ENCODE measurements at regions not wholly inside any gene's neighbourhood (a gene's known extent, or its start where the extent isn't known, plus 50 kb on each side); places are given as distances from the start of the nearest gene placed in this dataset.
"Not testable (repeated sequence)": the region's sequence is repeated elsewhere in the genome, so short reads cannot be mapped to it uniquely, and the experiment has no call there.

DNA sequence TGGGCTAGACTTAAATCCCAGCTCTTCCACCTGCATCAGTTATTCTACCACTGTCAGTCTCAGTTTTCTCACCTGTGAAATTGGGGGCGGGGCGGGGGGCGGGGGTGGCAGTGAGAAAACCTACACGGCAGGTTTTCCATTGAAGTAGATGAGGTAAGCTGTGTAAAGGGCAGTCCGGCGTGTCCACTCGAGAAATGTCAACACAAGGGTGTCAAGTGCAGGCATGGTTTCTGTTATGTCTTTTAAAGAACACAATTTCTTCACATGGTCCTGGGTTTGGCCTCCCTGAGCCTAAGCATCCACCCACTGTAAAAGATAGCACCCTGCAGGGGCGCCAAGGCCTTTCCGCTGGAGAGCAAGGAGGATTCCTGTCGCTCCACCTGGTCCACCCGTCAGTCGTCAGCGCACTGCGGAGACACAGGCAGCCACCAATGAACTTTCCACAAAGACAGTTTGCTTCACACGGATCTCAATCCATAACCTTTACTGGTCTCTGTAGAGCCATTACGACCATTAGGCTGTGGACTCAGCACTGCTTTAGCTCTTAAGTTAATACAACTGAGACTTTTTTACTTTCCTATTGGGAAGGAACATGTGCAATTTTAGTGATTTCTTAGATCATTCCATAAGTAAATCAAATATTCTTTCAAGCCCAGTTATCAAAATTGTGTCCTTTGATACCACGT lies 99.5 kb upstream of the FOXB1 start:
- TF ChIP-seq, protein P1, sequence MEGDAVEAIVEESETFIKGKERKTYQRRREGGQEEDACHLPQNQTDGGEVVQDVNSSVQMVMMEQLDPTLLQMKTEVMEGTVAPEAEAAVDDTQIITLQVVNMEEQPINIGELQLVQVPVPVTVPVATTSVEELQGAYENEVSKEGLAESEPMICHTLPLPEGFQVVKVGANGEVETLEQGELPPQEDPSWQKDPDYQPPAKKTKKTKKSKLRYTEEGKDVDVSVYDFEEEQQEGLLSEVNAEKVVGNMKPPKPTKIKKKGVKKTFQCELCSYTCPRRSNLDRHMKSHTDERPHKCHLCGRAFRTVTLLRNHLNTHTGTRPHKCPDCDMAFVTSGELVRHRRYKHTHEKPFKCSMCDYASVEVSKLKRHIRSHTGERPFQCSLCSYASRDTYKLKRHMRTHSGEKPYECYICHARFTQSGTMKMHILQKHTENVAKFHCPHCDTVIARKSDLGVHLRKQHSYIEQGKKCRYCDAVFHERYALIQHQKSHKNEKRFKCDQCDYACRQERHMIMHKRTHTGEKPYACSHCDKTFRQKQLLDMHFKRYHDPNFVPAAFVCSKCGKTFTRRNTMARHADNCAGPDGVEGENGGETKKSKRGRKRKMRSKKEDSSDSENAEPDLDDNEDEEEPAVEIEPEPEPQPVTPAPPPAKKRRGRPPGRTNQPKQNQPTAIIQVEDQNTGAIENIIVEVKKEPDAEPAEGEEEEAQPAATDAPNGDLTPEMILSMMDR (IDR thresholded peaks at IDR 0.05), result no peak
- TF ChIP-seq POLR2A (IDR thresholded peaks at IDR 0.05), result no peak
- H3K27me3 ChIP-seq, result no peaks in the 10 kb centered on the region
- no peaks in the 10 kb centered on the region for H3K9me3 ChIP-seq
- no peak overlapping the region for H3K27ac ChIP-seq
- H3K36me3 ChIP-seq, result no peaks in the 10 kb centered on the region
- H3K4me1 ChIP-seq, result no peaks in the 10 kb centered on the region
- intact Hi-C loops (cut with DNase I; ENCODE audit: low total_unique reads), result no loop called here
- no peak overlapping the region for H3K4me3 ChIP-seq
- DNase-seq, result no peak

DNA sequence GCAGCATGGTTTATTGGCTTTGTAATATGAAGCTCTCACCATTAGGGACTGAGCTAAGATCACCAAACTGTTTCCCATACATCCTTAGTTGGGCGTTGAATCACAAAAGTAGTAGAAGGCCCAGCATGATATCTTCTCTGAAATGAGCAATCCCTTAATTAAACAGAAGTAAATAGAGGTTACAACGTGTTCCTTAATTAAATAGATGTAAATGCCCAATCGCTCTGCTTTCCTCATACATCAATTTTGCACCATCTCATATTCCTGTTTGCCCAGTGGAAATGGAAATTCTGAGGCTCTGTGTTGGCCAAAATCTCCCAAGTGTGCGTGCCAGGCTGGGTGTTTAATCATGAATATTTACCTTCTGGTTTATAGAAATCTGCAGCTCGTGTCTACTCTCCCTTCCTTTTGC lies 107.4 kb upstream of the FOXB1 start:
- Histone ChIP-seq H3K4me1 (no peaks in the 10 kb centered on the region), H3K36me3 (no peaks in the 10 kb centered on the region), H3K9me3 (no peaks in the 10 kb centered on the region), H3K27ac (no peak overlapping the region), H3K4me3 (no peak overlapping the region), H3K27me3 (no peaks in the 10 kb centered on the region)
- intact Hi-C loops (cut with DNase I; ENCODE audit: low total_unique reads), result no loop called here
- DNase-seq, result no peak
- no peak for TF ChIP-seq POLR2A (IDR thresholded peaks at IDR 0.05)

DNA sequence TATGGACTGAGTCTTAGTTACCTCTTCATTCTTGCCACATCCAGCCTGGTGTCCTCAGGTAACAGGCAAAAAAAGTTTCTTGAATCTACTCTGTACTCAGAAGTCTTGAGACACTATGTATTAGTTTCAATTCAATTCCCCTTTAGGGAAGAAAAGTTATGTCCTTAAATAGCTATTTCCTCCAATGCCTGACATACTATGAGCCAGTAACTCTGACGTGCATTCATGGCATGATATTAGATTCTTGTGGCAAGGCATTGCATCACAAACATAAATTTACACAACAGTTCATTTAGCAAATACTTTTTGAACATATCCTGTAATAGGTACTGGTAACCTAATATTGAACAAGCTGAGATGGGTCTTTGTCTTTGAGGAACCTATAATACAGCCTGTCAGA lies 109.3 kb upstream of the FOXB1 start:
- H3K4me1 ChIP-seq, result no peaks in the 10 kb centered on the region
- H3K36me3 ChIP-seq, result no peaks in the 10 kb centered on the region
- H3K9me3 ChIP-seq, result no peaks in the 10 kb centered on the region
- TF ChIP-seq, protein P1 (IDR thresholded peaks at IDR 0.05), result no peak
- TF ChIP-seq POLR2A (IDR thresholded peaks at IDR 0.05), result no peak
- intact Hi-C loops (cut with DNase I; ENCODE audit: low total_unique reads), result no loop called here
- H3K4me3 ChIP-seq, result no peak overlapping the region
- H3K27ac ChIP-seq, result no peak overlapping the region
- no peak for DNase-seq
- H3K27me3 ChIP-seq, result no peaks in the 10 kb centered on the region

DNA sequence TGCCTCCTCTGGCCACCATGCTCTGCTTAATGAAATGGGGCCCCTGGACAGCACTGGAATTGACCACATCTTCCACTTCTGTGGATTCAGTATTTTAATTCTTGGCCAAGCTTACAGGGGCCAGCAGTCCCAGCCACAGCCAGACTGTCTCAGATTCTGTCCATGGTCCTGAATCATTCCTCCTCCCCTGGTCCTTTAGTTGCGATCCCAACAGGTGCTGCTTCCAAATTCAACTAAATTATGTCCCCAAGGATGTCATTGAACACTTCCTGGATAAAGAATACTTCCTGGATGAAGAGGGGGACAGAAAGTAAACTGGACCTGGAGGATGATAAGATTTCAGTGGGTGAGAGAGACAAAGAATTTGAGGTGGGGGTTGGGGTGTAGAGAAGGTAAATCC lies 111.1 kb upstream of the FOXB1 start:
- no peaks in the 10 kb centered on the region for H3K4me1 ChIP-seq
- intact Hi-C loops (cut with DNase I; ENCODE audit: low total_unique reads), result no loop called here
- TF ChIP-seq, protein P1 (IDR thresholded peaks at IDR 0.05), result no peak
- TF ChIP-seq POLR2A (IDR thresholded peaks at IDR 0.05), result no peak
- no peak for DNase-seq
- no peak overlapping the region for H3K27ac ChIP-seq
- no peaks in the 10 kb centered on the region for H3K9me3 ChIP-seq
- no peaks in the 10 kb centered on the region for H3K36me3 ChIP-seq
- no peaks in the 10 kb centered on the region for H3K27me3 ChIP-seq
- H3K4me3 ChIP-seq, result no peak overlapping the region

DNA sequence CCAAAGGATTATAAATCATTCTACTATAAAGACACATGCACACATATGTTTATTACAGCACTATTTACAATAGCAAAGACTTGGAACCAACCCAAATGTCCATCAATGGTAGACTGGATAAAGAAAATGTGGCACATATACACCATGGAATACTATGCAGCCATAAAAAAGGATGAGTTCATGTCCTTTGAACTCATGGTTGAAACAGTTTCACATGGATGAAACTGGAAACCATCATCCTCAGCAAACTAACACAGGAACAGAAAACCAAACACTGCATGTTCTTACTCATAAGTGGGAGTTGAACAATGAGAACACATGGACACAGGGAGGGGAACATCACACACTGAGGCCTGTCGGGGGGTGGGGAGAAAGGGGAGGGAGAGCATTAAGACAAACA lies 116.2 kb upstream of the FOXB1 start:
- H3K4me1 ChIP-seq; H3K9me3 ChIP-seq; intact Hi-C loops (cut with DNase I; ENCODE audit: low total_unique reads); H3K27me3 ChIP-seq; H3K27ac ChIP-seq; DNase-seq; H3K36me3 ChIP-seq; H3K4me3 ChIP-seq: not testable (repeated sequence)

DNA sequence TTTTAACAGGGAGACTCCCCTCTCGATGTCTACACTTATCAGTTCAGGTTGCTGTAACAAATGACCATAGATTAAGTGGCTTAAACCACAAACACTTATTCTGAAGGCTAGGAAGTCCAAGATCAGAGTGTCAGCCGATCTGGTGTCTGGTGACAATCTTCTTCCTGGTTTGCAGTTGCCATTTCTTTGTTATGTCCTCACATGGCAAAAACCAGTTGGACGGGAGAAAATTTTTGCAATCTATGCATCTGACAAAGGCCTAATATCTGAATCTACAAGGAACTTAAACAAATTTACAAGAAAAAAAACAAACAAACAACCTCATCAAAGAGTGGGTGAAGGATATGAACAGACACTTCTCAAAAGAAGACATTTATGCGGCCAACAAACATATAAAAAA lies 116.9 kb upstream of the FOXB1 start:
- Histone ChIP-seq H3K4me1 (no peaks in the 10 kb centered on the region), H3K27ac (no peak overlapping the region), H3K27me3 (peaks cover 0 to 3% of the 10 kb centered on the region in 2 donors), H3K9me3 (no peaks in the 10 kb centered on the region), H3K4me3 (no peak overlapping the region), H3K36me3 (no peaks in the 10 kb centered on the region)
- DNase-seq, result no peak
- TF ChIP-seq, protein P1 (IDR thresholded peaks at IDR 0.05), result no peak
- TF ChIP-seq POLR2A (IDR thresholded peaks at IDR 0.05), result no peak
- intact Hi-C loops (cut with DNase I; ENCODE audit: low total_unique reads), result no loop called here

All from uterus (tissue), 3 donors.